ENCODE measurements at regions not wholly inside any gene's neighbourhood (a gene's known extent, or its start where the extent isn't known, plus 50 kb on each side); places are given as distances from the start of the nearest gene placed in this dataset.

DNA sequence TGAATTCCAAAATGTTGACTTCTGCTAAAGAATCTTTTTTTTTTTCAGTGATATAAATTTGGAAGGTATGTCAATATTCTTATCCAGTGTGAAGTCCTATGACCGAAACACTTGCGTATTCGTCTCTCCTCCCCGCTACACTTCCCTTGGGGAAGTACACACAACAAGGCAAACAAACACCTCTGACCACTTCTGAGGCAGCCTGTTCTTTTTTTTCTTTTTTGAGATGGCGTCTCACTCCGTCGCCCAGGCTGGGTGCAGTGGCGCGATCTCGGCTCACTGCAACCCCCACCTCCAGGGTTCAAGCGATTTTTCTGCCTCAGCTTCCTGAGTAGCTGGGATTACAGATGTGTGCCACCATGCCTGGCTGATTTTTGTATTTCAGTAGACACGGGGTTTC is 78.1 kb upstream of the DHRSX start:
- intact Hi-C loops (cut with DNase I) = no loop called here
- Histone ChIP-seq H3K36me3 (no peaks in the 10 kb centered on the region), H3K4me1 (no peaks in the 10 kb centered on the region), H3K27ac (no peak overlapping the region), H3K4me3 (no peak overlapping the region), H3K9me3 (no peaks in the 10 kb centered on the region), H3K27me3 (peaks cover 36% of the 10 kb centered on the region)
- DNase-seq (no peak), ATAC-seq (peak; percentile 50)
- TF ChIP-seq, protein P1, sequence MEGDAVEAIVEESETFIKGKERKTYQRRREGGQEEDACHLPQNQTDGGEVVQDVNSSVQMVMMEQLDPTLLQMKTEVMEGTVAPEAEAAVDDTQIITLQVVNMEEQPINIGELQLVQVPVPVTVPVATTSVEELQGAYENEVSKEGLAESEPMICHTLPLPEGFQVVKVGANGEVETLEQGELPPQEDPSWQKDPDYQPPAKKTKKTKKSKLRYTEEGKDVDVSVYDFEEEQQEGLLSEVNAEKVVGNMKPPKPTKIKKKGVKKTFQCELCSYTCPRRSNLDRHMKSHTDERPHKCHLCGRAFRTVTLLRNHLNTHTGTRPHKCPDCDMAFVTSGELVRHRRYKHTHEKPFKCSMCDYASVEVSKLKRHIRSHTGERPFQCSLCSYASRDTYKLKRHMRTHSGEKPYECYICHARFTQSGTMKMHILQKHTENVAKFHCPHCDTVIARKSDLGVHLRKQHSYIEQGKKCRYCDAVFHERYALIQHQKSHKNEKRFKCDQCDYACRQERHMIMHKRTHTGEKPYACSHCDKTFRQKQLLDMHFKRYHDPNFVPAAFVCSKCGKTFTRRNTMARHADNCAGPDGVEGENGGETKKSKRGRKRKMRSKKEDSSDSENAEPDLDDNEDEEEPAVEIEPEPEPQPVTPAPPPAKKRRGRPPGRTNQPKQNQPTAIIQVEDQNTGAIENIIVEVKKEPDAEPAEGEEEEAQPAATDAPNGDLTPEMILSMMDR (IDR thresholded peaks at IDR 0.05) = no peak

DNA sequence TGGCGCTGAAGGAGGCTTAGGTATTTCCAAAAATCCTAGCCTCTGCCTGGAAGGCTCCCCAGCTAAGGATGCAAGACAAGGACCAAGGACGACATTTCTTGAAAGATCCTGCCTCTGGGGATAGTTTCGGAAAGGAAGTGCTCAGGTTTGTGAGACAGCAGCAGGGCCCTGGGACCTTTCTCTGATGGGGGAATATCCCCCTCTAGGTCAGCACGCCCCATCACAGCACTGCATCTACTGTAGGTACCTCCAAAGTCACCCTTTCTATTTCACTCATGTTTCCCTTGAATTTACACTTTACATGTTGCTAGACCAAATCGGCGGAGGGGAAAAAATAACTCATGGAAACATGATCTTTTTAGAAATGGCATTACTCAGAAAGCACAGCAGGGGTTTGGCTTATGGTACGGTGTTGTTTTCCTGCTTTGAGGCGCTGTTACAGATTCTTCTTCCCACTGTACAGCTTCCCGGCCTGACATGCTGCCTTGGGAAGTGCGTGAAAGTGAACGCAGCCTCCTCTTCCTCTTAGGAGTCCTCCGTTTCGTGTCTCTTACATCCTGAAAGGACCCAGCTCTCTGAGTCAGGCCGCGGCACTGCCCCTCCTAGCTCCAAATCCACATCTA is 77.2 kb upstream of the DHRSX start:
- Histone ChIP-seq H3K9me3 (no peaks in the 10 kb centered on the region), H3K27me3 (peaks cover 26% of the 10 kb centered on the region), H3K4me3 (no peak overlapping the region), H3K4me1 (no peaks in the 10 kb centered on the region), H3K36me3 (no peaks in the 10 kb centered on the region), H3K27ac (no peak overlapping the region)
- TF ChIP-seq, protein P1 (IDR thresholded peaks at IDR 0.05) = no peak
- ATAC-seq (no peak), DNase-seq (no peak)
- intact Hi-C loops (cut with DNase I) = no loop called here

DNA sequence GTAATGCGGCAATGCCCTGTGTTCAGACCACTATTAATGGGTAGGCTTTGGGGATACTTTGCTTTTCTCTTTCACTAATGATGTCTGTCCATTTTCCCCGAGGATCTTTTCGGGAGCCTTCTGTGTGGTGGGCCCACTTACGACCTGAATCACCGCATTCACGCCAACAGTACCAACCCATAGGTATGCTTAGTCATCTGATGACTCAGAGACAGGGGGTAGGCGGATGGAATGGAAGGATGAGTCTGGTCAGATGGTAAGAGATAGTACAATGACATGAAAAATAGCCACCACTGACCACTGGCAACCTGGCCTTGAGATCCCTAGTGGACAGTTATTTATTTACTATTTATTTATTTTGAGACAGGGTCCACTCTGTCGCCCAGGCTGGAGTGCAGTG is 76.0 kb upstream of the DHRSX start:
- Histone ChIP-seq H3K27ac (no peak overlapping the region), H3K4me3 (no peak overlapping the region), H3K27me3 (peaks cover 15% of the 10 kb centered on the region), H3K36me3 (no peaks in the 10 kb centered on the region), H3K4me1 (no peaks in the 10 kb centered on the region), H3K9me3 (no peaks in the 10 kb centered on the region)
- no peak for DNase-seq
- intact Hi-C loops (cut with DNase I) = no loop called here
- TF ChIP-seq, protein P1 (IDR thresholded peaks at IDR 0.05) = no peak
- ATAC-seq = no peak

DNA sequence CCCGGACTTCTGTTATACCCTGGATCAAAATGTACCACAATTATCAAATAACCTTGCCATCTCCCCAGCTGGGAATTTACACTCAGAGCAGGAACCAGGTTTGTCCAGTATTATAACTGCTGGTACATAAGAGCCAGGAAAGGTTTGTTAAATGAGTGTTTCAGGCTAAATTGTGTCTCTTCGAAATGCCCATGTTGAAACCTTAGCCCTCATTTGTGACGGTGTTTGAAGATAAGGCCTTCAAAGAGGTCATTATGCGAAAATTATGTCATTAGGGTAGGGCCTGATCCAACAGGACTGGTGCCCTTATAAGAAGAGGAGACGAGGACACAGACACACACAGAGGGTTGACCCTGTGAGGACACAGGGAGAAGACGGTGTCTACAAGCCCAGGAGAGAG is 73.5 kb upstream of the DHRSX start:
- DNase-seq = no peak
- Histone ChIP-seq H3K9me3 (no peaks in the 10 kb centered on the region), H3K4me1 (no peaks in the 10 kb centered on the region), H3K27ac (no peak overlapping the region), H3K27me3 (no peaks in the 10 kb centered on the region), H3K4me3 (no peak overlapping the region), H3K36me3 (no peaks in the 10 kb centered on the region)
- ATAC-seq = no peak
- TF ChIP-seq, protein P1 (IDR thresholded peaks at IDR 0.05) = no peak
- intact Hi-C loops (cut with DNase I) = no loop called here

DNA sequence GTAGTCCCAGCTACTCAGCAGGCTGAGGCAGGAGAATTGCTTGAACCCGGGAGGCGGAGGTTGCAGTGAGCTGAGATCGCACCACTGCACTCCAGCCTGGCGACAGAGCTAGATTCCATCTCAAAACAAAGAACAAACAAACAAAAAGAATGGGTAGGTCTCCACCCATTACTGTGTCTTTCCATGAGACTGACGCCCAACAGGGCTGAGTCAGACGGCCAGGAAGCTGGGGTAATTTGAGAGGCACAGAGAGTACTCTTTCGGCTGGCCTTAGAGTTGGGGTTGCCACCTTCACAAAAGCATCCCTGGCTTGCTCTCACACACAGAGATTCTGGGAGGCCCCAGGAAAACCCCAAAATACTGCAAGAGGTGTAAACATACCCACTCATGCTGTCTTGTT is 72.0 kb upstream of the DHRSX start:
- Histone ChIP-seq H3K36me3 (no peaks in the 10 kb centered on the region), H3K4me3 (no peak overlapping the region), H3K4me1 (no peaks in the 10 kb centered on the region), H3K27ac (no peak overlapping the region), H3K27me3 (no peaks in the 10 kb centered on the region), H3K9me3 (no peaks in the 10 kb centered on the region)
- intact Hi-C loops (cut with DNase I) = no loop called here
- DNase-seq (no peak), ATAC-seq (no peak)
- TF ChIP-seq, protein P1 (IDR thresholded peaks at IDR 0.05) = no peak

DNA sequence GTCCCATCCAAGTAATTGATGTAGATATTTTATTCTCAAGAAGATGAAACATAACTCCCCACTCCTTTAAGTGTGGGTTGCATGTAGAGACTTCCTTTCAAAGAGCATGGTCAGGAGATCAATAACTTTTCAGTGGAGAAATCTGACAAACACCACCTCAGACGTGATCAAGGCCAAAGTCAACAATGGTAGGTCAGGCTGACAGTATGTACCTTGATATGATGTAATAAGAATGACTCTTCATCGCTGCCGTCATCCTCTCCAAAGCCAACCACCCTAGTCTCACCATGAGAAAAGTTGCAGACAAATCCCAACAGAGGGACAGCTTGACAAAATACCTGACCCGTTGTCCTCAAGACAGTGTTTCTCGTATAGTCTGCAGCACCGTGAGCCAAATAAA is 67.3 kb upstream of the DHRSX start:
- DNase-seq (no peak), ATAC-seq (no peak)
- intact Hi-C loops (cut with DNase I) = no loop called here
- no peak overlapping the region for H3K27ac ChIP-seq
- H3K27me3 ChIP-seq = no peaks in the 10 kb centered on the region
- H3K4me1 ChIP-seq = no peaks in the 10 kb centered on the region
- TF ChIP-seq, protein P1 (IDR thresholded peaks at IDR 0.05) = no peak
- no peaks in the 10 kb centered on the region for H3K36me3 ChIP-seq
- no peaks in the 10 kb centered on the region for H3K9me3 ChIP-seq
- no peak overlapping the region for H3K4me3 ChIP-seq

Measured in upper lobe of right lung (tissue), 1 donor.